GM12873 (cell line): ENCODE measurements at regions not wholly inside any gene's neighbourhood (a gene's known extent, or its start where the extent isn't known, plus 50 kb on each side); places are given as distances from the start of the nearest gene placed in this dataset.

Experiments used
- TF ChIP-seq, protein P1 (sequence below): IDR thresholded peaks from 2 replicates; pipeline ENCODE4 v1.5.1; 2012; ENCODE audit warnings: low read depth, mild to moderate bottlenecking, moderate library complexity, low read length, control low read depth; ENCODE audit not compliant: insufficient read depth; ENCODE audit errors: missing control alignments

DNA sequence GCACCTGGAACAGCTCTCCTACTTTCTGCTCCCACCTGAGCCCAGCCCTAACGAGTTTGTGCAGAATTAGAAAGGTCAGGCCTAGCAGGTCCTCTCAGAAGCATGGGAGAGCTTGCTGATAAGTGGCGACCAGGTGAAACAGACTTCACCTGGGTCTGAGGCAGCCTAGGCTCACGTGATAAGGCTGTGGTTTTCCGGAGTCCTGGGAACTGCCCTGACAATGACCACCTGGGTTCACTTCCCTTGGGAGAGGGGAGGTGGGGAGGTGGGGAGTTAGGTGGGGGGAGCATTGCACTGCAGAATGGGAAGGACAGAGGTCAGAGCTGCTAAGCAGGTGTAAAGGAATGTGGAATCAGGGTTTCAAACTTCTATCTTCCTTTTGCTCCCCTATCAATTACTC lies 152.9 kb upstream of the MAP1B start:
- TF ChIP-seq, protein P1, sequence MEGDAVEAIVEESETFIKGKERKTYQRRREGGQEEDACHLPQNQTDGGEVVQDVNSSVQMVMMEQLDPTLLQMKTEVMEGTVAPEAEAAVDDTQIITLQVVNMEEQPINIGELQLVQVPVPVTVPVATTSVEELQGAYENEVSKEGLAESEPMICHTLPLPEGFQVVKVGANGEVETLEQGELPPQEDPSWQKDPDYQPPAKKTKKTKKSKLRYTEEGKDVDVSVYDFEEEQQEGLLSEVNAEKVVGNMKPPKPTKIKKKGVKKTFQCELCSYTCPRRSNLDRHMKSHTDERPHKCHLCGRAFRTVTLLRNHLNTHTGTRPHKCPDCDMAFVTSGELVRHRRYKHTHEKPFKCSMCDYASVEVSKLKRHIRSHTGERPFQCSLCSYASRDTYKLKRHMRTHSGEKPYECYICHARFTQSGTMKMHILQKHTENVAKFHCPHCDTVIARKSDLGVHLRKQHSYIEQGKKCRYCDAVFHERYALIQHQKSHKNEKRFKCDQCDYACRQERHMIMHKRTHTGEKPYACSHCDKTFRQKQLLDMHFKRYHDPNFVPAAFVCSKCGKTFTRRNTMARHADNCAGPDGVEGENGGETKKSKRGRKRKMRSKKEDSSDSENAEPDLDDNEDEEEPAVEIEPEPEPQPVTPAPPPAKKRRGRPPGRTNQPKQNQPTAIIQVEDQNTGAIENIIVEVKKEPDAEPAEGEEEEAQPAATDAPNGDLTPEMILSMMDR, result no peak

DNA sequence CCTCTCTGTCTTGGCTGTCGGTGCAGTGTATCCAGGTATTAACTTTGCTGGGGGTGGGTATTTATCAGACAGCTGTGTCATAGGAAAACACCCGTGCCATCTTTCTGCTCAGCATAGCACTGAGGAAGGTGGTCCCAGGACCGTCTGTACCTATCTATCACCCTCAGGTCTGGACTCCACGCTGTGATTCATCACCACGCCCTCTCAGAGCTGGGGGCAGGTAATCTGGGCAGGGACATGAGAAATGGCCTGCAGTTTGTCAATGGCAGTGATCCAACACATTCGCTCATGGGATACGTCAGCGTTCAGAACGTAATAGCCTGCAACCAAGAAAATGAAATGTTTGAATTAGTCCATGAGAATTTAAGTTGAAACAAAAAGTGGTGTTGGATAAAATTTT lies 151.6 kb upstream of the MAP1B start:
- TF ChIP-seq, protein P1, result no peak

DNA sequence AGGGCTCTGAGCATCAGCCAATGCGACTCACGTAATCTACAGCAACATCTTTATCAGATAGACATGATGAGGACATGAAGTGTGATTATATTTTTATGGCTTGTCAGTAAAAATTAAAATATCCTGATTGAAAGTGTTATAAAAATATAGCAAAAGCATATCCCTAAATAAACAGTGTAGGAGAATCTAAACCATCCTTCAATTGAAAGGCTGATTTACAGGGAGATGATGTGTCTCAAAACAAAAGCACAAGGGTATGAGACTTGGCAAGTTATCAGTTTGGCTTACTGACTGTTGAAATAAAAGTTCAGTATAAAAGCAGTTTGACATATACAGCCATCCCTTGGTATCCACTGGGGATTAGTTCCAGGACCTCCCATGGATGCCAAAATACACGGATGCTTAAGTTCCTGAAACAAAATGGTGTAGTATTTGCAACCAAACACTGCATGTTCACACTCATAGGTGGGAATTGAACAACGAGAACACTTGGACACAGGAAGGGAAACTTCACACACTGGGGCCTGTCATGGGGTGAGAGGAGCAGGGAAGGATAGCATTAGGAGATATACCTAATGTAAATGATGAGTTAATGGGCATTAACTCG lies 149.9 kb upstream of the MAP1B start:
- TF ChIP-seq, protein P1, result no peak

DNA sequence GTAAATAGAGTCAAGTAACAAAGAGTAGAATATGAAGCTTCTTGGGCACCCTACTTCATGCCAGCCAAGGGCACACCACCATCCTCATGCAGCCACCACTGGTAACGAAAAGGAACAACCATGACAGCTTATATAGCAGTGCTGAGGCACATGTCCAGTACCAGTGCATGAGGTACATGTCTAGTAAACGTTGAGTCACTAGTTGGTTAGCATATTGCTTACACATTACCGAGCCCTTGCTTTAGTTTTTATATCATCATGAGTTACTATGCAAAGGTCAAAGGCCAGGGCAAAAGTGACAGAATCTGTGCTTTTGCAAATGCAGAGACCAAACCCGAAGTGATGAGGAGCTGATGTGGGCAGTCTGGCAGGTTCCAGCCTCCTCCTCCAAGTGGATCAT lies 147.1 kb upstream of the MAP1B start:
- TF ChIP-seq, protein P1, result no peak

DNA sequence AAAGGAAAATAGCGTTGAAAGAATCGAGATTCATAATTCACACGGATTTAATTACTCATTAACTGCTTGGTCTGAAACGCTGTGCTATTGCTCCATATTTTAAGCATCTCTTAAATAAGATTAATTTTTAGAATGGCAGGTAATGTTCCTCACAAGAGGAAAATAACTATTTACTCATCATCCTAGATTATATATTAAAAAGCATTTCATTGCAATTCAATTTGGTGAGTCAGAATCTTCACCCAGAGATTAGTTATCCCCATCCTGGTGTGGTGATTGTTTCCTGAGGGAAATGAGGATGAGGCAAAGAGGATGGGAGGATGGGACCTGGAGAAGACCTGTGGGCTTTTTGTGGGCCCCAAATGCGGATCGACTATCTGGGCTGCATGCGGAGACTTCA lies 145.5 kb upstream of the MAP1B start:
- TF ChIP-seq, protein P1, result no peak

DNA sequence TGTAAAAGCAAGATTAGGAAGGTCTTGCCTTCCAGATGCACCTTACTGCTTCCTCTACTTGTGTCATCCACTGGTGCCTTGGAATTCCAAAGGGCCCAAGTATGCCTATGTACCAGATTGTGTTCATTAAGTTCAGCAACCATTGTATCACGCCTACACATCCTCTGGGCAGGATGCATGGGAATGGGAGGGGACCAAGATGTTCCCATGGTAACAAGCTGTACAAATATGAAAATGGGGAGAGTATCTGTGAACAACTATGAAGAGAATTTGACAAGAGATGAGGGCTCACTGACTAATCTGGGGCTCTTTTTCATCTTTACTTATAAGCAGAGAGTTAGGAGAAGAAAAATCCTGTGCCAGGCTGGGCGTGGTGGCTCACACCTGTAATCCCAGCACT lies 137.8 kb upstream of the MAP1B start:
- TF ChIP-seq, protein P1, result no peak

DNA sequence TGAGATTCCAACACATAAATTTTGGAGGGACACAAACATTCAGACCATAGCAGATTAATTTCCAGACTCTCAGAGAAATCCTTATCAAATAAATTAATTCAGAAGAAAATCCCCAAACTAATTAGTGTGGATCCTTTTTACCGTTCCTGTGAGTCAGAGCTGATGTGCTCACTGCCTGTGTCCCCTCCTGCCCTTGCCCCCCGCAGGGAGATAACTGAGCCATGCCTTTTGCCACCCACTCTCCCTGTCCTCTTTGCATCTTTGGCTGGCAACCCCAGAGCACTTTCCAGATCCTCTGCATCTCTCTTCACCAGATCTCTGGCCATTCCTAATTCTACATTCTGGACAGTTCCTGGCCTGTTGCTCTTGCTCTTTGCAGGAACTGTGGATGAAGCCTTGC lies 135.4 kb upstream of the MAP1B start:
- TF ChIP-seq, protein P1, result no peak
